ENCODE measurements at regions not wholly inside any gene's neighbourhood (a gene's known extent, or its start where the extent isn't known, plus 50 kb on each side); places are given as distances from the start of the nearest gene placed in this dataset.

DNA sequence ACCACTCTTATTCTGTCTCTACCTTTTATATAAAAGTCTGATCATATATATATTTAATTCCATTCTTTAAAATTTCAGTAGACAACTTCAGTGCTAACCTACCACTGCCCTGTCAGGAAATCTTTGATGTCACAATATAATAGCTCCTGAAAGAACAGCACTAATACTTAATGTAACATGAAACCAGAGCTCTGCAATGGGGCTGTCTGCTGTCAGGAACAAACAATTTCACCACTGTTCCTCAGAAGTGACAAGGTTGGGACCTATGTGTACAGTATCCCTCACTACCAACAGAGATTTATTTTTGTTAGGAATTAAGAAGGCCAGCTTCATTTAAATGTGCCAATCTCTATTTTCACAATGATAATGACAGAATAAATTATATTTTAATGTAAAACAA, 165.5 kb upstream of the C11orf58 start:
- DNase-seq (ENCODE audit: low read depth in 1 of 2, low spot score in 1 of 2) (no peak), ATAC-seq (no peak), FAIRE-seq (no peak)
- ChIA-PET POLR2A (no interaction called here), CTCF (no interaction called here)
- no peak overlapping the region for H3K27ac ChIP-seq
- H3K4me3 ChIP-seq, result no peak overlapping the region
- no peak overlapping the region for H3K4me2 ChIP-seq
- TF ChIP-seq FOXS1 (CRISPR knock-in tag; IDR thresholded peaks at IDR 0.05), result no peak
- TF ChIP-seq EHF (CRISPR knock-in tag; IDR thresholded peaks at IDR 0.05), result no peak
- H3K9me3 ChIP-seq, result no peaks in the 10 kb centered on the region
- H3K4me1 ChIP-seq, result no peaks in the 10 kb centered on the region

- ChIA-PET POLR2A (no interaction called here), CTCF (no interaction called here)
- FAIRE-seq, result no peak
- TF ChIP-seq HOXA7 (CRISPR knock-in tag; IDR thresholded peaks at IDR 0.05) (no peak), FOSB (CRISPR knock-in tag; IDR thresholded peaks at IDR 0.05) (no peak), PHF8 (IDR thresholded peaks at IDR 0.05; ENCODE audit: borderline replicate concordance, low read depth) (no peak), BCL3 (IDR thresholded peaks at IDR 0.05) (no peak), EP300 (IDR thresholded peaks at IDR 0.05) (no peak), MAFK (IDR thresholded peaks at IDR 0.05; ENCODE audit: partially characterized antibody) (no peak), CEBPB (IDR thresholded peaks at IDR 0.05) (no peak), RCOR1 (IDR thresholded peaks at IDR 0.05; ENCODE audit: low read depth, low read length) (no peak)
- TF ChIP-seq, protein P1, sequence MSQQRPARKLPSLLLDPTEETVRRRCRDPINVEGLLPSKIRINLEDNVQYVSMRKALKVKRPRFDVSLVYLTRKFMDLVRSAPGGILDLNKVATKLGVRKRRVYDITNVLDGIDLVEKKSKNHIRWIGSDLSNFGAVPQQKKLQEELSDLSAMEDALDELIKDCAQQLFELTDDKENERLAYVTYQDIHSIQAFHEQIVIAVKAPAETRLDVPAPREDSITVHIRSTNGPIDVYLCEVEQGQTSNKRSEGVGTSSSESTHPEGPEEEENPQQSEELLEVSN (IDR thresholded peaks at IDR 0.05; ENCODE audit: borderline replicate concordance, low read depth), result no peak
- TF ChIP-seq, protein P2, sequence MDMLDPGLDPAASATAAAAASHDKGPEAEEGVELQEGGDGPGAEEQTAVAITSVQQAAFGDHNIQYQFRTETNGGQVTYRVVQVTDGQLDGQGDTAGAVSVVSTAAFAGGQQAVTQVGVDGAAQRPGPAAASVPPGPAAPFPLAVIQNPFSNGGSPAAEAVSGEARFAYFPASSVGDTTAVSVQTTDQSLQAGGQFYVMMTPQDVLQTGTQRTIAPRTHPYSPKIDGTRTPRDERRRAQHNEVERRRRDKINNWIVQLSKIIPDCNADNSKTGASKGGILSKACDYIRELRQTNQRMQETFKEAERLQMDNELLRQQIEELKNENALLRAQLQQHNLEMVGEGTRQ (IDR thresholded peaks at IDR 0.05), result no peak
- no peak for DNase-seq (ENCODE audit: low read depth in 1 of 2, low spot score in 1 of 2)
- Histone ChIP-seq H3K9me3 (no peaks in the 10 kb centered on the region), H3K4me1 (no peaks in the 10 kb centered on the region), H3K4me3 (no peak overlapping the region), H3K27ac (no peak overlapping the region), H3K4me2 (no peak overlapping the region)
- ATAC-seq, result no peak
Measured at GRCh38 chr11:16561150-16561549, 177.3 kb upstream of the C11orf58 start.

DNA sequence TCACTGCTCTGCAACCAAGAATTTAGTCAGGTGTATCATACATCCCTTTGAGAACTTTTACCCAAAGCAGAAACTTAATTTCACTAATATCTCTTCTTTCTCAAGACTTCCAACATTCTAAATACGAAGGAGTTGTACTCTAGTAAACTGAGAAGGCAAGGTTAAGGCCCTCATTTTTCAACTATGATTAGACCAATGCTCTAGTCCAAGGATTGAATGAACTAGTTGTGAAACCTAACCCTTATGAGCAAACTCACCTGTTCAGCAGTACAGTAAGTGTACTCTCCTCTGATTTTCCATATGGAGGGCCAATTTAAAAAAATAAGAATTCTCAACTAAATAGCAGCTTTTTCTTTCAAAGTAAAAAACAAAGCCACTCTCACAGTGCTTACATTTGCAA, 180.0 kb upstream of the C11orf58 start:
- ATAC-seq, result no peak
- Histone ChIP-seq H3K4me3 (no peak overlapping the region), H3K4me2 (no peak overlapping the region), H3K4me1 (no peaks in the 10 kb centered on the region), H3K9me3 (no peaks in the 10 kb centered on the region), H3K27ac (no peak overlapping the region)
- no peak for DNase-seq (ENCODE audit: low read depth in 1 of 2, low spot score in 1 of 2)
- ChIA-PET CTCF (interaction anchor here (0.8 kb wide), 1 partner anchor 739 kb away, joined by 3 read pairs; no protein-coding TSS in a partner anchor), POLR2A (no interaction called here)
- FAIRE-seq, result no peak
- 9% methylated on average over 1 of the region's 1 CpG for WGBS (ENCODE audit: missing lambda C conversion rate)
- no peak for TF ChIP-seq ZC3H11A (IDR thresholded peaks at IDR 0.05)
- no peak for TF ChIP-seq FOSL2 (IDR thresholded peaks at IDR 0.05)
- no peak for TF ChIP-seq FOSL2 (CRISPR knock-in tag; IDR thresholded peaks at IDR 0.05)
- no peak for TF ChIP-seq ZNF302 (CRISPR knock-in tag; IDR thresholded peaks at IDR 0.05)
- TF ChIP-seq BCL3 (IDR thresholded peaks at IDR 0.05), result no peak
- no peak for TF ChIP-seq RFX5 (IDR thresholded peaks at IDR 0.05)
- TF ChIP-seq PHF8 (IDR thresholded peaks at IDR 0.05; ENCODE audit: borderline replicate concordance, low read depth), result no peak
- no peak for TF ChIP-seq CBX2 (IDR thresholded peaks at IDR 0.05; ENCODE audit: borderline replicate concordance, low read depth)
- no peak for TF ChIP-seq TFCP2L1 (CRISPR knock-in tag; IDR thresholded peaks at IDR 0.05)
- no peak for TF ChIP-seq HDAC2 (IDR thresholded peaks at IDR 0.05)
- no peak for TF ChIP-seq EHF (CRISPR knock-in tag; IDR thresholded peaks at IDR 0.05)
- TF ChIP-seq FOSB (CRISPR knock-in tag; IDR thresholded peaks at IDR 0.05), result no peak
- TF ChIP-seq POLR2A (IDR thresholded peaks at IDR 0.05; ENCODE audit: low read length), result no peak
- TF ChIP-seq KDM1A (IDR thresholded peaks at IDR 0.05; ENCODE audit: low read depth), result no peak
- no peak for TF ChIP-seq TP53 (CRISPR knock-in tag; IDR thresholded peaks at IDR 0.05)
- TF ChIP-seq RCOR1 (IDR thresholded peaks at IDR 0.05; ENCODE audit: low read depth, low read length), result no peak
- no peak for TF ChIP-seq HEYL (CRISPR knock-in tag; IDR thresholded peaks at IDR 0.05)
- no peak for TF ChIP-seq RAD21 (conservative IDR thresholded peaks at IDR 0.05 in 1 of 2, IDR thresholded peaks at IDR 0.05 in 1 of 2)
- no peak for TF ChIP-seq ESRRA (IDR thresholded peaks at IDR 0.05; ENCODE audit: borderline replicate concordance, low read length)
- TF ChIP-seq EP300 (IDR thresholded peaks at IDR 0.05), result no peak
- TF ChIP-seq, protein P3, sequence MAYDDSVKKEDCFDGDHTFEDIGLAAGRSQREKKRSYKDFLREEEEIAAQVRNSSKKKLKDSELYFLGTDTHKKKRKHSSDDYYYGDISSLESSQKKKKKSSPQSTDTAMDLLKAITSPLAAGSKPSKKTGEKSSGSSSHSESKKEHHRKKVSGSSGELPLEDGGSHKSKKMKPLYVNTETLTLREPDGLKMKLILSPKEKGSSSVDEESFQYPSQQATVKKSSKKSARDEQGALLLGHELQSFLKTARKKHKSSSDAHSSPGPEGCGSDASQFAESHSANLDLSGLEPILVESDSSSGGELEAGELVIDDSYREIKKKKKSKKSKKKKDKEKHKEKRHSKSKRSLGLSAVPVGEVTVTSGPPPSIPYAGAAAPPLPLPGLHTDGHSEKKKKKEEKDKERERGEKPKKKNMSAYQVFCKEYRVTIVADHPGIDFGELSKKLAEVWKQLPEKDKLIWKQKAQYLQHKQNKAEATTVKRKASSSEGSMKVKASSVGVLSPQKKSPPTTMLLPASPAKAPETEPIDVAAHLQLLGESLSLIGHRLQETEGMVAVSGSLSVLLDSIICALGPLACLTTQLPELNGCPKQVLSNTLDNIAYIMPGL (CRISPR knock-in tag; IDR thresholded peaks at IDR 0.05; ENCODE audit: borderline replicate concordance), result no peak

All from A549 (cell line).